GM12865 (cell line): ENCODE measurements at regions not wholly inside any gene's neighbourhood (a gene's known extent, or its start where the extent isn't known, plus 50 kb on each side); places are given as distances from the start of the nearest gene placed in this dataset.

ENCODE experiments used
- DNase-seq: peaks from one replicate; pipeline ENCODE4 v3.0.0; 2010; ENCODE audit warnings: low read depth
- H3K4me3 ChIP-seq: 2 replicates; pipeline ENCODE4 v1.5.1; 2011; ENCODE audit warnings: mild to moderate bottlenecking, low read depth, low read length, control low read depth
- CTCF ChIP-seq: IDR thresholded peaks from 2 replicates; pipeline ENCODE4 v1.5.1; 2011; ENCODE audit warnings: low read length, control low read depth, low read depth, inconsistent platforms; ENCODE audit not compliant: insufficient read depth; ENCODE audit errors: missing control alignments

- no peak for TF ChIP-seq CTCF
- no peak overlapping the region for H3K4me3 ChIP-seq
- DNase-seq, result no peak
These were observed 108.7 kb upstream of the SLC10A2 start for GRCh38 chr13:103174966-103175365.

GRCh38 chr13:103168901-103169508 lies 102.8 kb upstream of the SLC10A2 start:
- DNase-seq, result peak; percentile 35
- TF ChIP-seq CTCF, result no peak
- no peak overlapping the region for H3K4me3 ChIP-seq

GRCh38 chr13:103164251-103164650 lies 98.0 kb upstream of the SLC10A2 start:
- no peak for TF ChIP-seq CTCF

GRCh38 chr13:103161476-103161875 lies 95.3 kb upstream of the SLC10A2 start:
- TF ChIP-seq CTCF, result no peak
- DNase-seq, result no peak
- H3K4me3 ChIP-seq, result no peak overlapping the region

More at GRCh38 chr13:103164251-103164650, 98.0 kb upstream of the SLC10A2 start:
- no peak overlapping the region for H3K4me3 ChIP-seq
- DNase-seq, result no peak

- no peak for TF ChIP-seq CTCF
- DNase-seq, result no peak
- no peak overlapping the region for H3K4me3 ChIP-seq
These were observed 91.4 kb upstream of the SLC10A2 start for GRCh38 chr13:103157434-103158145.

GRCh38 chr13:103157016-103157415 lies 90.8 kb upstream of the SLC10A2 start:
- no peak for DNase-seq
- no peak overlapping the region for H3K4me3 ChIP-seq
- TF ChIP-seq CTCF, result no peak
